ENCODE measurements at regions not wholly inside any gene's neighbourhood (a gene's known extent, or its start where the extent isn't known, plus 50 kb on each side); places are given as distances from the start of the nearest gene placed in this dataset.

GRCh38 chr14:100410056-100410565 lies 87.0 kb downstream of the SLC25A47 start:
- intact Hi-C loops (cut with DNase I) = loop anchor here in 1 of 2 donors (10.0 kb wide), 1 partner anchor 1215 kb away; no protein-coding TSS in a partner anchor
- no peak overlapping the region for H3K4me3 ChIP-seq
- ATAC-seq = no peak
- TF ChIP-seq CTCF (IDR thresholded peaks at IDR 0.05) = no peak
- no peaks in the 10 kb centered on the region for H3K27me3 ChIP-seq (ENCODE audit: insufficient read depth in 3 of 3, low read length in 2 of 3)
- H3K36me3 ChIP-seq (ENCODE audit: insufficient read depth in 1 of 2, low read depth in 1 of 2) = no peaks in the 10 kb centered on the region
- no peaks in the 10 kb centered on the region for H3K9me3 ChIP-seq
- DNase-seq = no peak
- no peak overlapping the region for H3K27ac ChIP-seq
- no peaks in the 10 kb centered on the region for H3K4me1 ChIP-seq
- WGBS, 3 donors = 84 to 89% (median 84%) methylated on average over 8 of the region's 8 CpGs

GRCh38 chr14:100413699-100414098 lies 90.6 kb downstream of the SLC25A47 start:
- no peak for TF ChIP-seq CTCF (IDR thresholded peaks at IDR 0.05)
- Histone ChIP-seq H3K36me3 (ENCODE audit: insufficient read depth in 1 of 2, low read depth in 1 of 2) (no peaks in the 10 kb centered on the region), H3K27me3 (ENCODE audit: insufficient read depth in 3 of 3, low read length in 2 of 3) (no peaks in the 10 kb centered on the region), H3K4me3 (no peak overlapping the region), H3K4me1 (no peaks in the 10 kb centered on the region), H3K9me3 (no peaks in the 10 kb centered on the region), H3K27ac (no peak overlapping the region)
- ATAC-seq (no peak), DNase-seq (no peak)
- intact Hi-C loops (cut with DNase I) = loop anchor here in 1 of 2 donors (10.0 kb wide), 1 partner anchor 1211 kb away; no protein-coding TSS in a partner anchor
- 96 to 100% (median 96%) methylated on average over 7 of the region's 7 CpGs for WGBS, 3 donors

- DNase-seq (no peak), ATAC-seq (no peak)
- Histone ChIP-seq H3K36me3 (ENCODE audit: insufficient read depth in 1 of 2, low read depth in 1 of 2) (no peaks in the 10 kb centered on the region), H3K4me1 (no peaks in the 10 kb centered on the region), H3K27me3 (ENCODE audit: insufficient read depth in 3 of 3, low read length in 2 of 3) (no peaks in the 10 kb centered on the region), H3K9me3 (no peaks in the 10 kb centered on the region), H3K4me3 (no peak overlapping the region), H3K27ac (no peak overlapping the region)
- TF ChIP-seq CTCF (IDR thresholded peaks at IDR 0.05) = no peak
- intact Hi-C loops (cut with DNase I) = loop anchor here in 1 of 2 donors (10.0 kb wide), 1 partner anchor 1210 kb away; no protein-coding TSS in a partner anchor
- 86 to 90% (median 90%) methylated on average over 3 of the region's 3 CpGs for whole genome bisulfite sequencing, 3 donors
Measured at GRCh38 chr14:100415226-100415625, 92.1 kb downstream of the SLC25A47 start.

GRCh38 chr14:100416081-100416680 lies 93.0 kb downstream of the SLC25A47 start:
- H3K9me3 ChIP-seq = no peaks in the 10 kb centered on the region
- no peak overlapping the region for H3K27ac ChIP-seq
- 87 to 93% (median 91%) methylated on average over 8 of the region's 8 CpGs for WGBS, 3 donors
- H3K4me3 ChIP-seq = no peak overlapping the region
- no peaks in the 10 kb centered on the region for H3K27me3 ChIP-seq (ENCODE audit: insufficient read depth in 3 of 3, low read length in 2 of 3)
- no peak for TF ChIP-seq CTCF (IDR thresholded peaks at IDR 0.05)
- H3K36me3 ChIP-seq (ENCODE audit: insufficient read depth in 1 of 2, low read depth in 1 of 2) = no peaks in the 10 kb centered on the region
- no peaks in the 10 kb centered on the region for H3K4me1 ChIP-seq
- no peak for DNase-seq
- ATAC-seq = no peak
- intact Hi-C loops (cut with DNase I) = loop anchor here in 1 of 2 donors (10.0 kb wide), 1 partner anchor 1209 kb away; no protein-coding TSS in a partner anchor

Data from psoas muscle (tissue), 7 donors.